Colonic mucosa (tissue), 4 donors: ENCODE measurements at regions not wholly inside any gene's neighbourhood (a gene's known extent, or its start where the extent isn't known, plus 50 kb on each side); places are given as distances from the start of the nearest gene placed in this dataset.

Experiments
- DNase-seq: peaks from one replicate; pipeline ENCODE4 v3.0.0-alpha.2; 2020
- H3K27ac ChIP-seq: fragments of 200-600 bp; one replicate; pipeline ENCODE4 v1.8.0; 2021
- H3K27me3 ChIP-seq: fragments of 200-600 bp; one replicate; pipeline ENCODE4 v1.8.0; 2021
- H3K36me3 ChIP-seq: fragments of 200-600 bp; one replicate; pipeline ENCODE4 v1.8.0; 2021
- H3K4me1 ChIP-seq: fragments of 200-600 bp; one replicate; pipeline ENCODE4 v1.8.0; 2021; ENCODE audit warnings: mild to moderate bottlenecking
- H3K4me3 ChIP-seq: fragments of 200-600 bp; one replicate; pipeline ENCODE4 v1.8.0; 2021
- H3K9ac ChIP-seq, 2 donors: one replicate each; pipeline ENCODE4 v1.7.0; 2013; ENCODE audit warnings: control low read depth in 2 of 2, low read depth in 2 of 2, low read length in 2 of 2
- H3K9me3 ChIP-seq: fragments of 200-600 bp; one replicate; pipeline ENCODE4 v1.8.0; 2021
- intact Hi-C: fragments of 100-400 bp; cut with DNase I; formaldehyde crosslinking; loops from one replicate; pipeline ENCODE4 v1.14.1; 2022
- TF ChIP-seq, protein P1 (sequence below): fragments of 200-600 bp; IDR thresholded peaks from one replicate; pipeline ENCODE4 v1.8.0; 2022; ENCODE audit warnings: antibody characterized with exemption, mild to moderate bottlenecking
- donor health status: healthy.
- donor health status: DM: no; HTN: no; CAD: no.
- donor health status: DM: no; HTN: no; CAD: no.

DNA sequence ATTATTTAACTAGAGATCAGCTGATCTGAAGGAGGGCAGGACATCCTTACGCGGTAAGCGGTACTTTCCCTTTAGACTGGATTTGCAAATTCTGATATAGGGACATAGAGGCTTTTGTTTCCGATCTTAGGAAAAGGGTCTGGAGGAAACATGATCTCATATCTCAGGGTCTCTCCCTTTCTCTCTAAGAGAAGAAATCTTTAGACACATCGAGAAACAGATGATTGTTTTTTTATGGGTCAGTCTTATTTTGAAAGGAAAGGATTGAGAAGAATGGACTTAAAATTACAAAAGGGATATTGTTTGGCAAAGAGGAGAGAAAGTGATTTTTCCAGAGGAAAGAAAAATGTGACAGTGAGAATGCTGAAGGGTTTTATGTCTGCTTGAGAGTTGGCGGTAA is 83.9 kb upstream of the OGFRL1 start:
- no peaks in the 10 kb centered on the region for H3K36me3 ChIP-seq
- H3K27ac ChIP-seq, result no peak overlapping the region
- no peak overlapping the region for H3K4me3 ChIP-seq
- no peaks in the 10 kb centered on the region for H3K9me3 ChIP-seq
- no peak overlapping the region for H3K9ac ChIP-seq
- no peaks in the 10 kb centered on the region for H3K4me1 ChIP-seq
- intact Hi-C loops, result no loop called here
- TF ChIP-seq, protein P1, sequence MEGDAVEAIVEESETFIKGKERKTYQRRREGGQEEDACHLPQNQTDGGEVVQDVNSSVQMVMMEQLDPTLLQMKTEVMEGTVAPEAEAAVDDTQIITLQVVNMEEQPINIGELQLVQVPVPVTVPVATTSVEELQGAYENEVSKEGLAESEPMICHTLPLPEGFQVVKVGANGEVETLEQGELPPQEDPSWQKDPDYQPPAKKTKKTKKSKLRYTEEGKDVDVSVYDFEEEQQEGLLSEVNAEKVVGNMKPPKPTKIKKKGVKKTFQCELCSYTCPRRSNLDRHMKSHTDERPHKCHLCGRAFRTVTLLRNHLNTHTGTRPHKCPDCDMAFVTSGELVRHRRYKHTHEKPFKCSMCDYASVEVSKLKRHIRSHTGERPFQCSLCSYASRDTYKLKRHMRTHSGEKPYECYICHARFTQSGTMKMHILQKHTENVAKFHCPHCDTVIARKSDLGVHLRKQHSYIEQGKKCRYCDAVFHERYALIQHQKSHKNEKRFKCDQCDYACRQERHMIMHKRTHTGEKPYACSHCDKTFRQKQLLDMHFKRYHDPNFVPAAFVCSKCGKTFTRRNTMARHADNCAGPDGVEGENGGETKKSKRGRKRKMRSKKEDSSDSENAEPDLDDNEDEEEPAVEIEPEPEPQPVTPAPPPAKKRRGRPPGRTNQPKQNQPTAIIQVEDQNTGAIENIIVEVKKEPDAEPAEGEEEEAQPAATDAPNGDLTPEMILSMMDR, result no peak
- H3K27me3 ChIP-seq, result no peaks in the 10 kb centered on the region
- no peak for DNase-seq

DNA sequence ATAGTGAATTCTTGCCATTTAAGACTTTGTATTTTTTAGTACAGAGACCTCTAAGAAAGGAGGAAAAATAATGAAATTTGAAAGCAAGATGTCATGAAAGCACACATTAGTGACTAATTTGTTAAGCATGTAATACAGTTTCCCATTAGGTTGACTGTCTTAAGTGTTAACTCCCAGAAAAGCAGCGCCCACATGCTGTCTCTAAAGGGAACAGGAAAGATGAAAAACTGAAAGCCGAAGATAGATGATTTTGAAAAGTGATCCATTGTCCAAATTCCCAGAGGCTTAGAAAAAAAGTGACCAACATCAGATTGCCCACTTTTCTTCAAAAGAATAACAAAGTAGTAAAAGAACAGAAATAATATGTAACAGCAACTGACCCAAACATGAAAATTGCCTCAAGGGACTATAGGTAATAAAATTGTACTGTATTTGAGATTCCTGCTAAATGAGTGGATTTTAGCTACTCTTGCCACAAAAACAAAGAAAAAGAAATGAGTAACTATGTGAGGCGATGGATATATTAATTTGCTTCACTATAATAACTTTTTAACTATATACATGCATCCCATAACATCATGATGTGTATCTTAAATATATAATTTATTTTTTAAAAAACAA is 83.2 kb upstream of the OGFRL1 start:
- intact Hi-C loops, result no loop called here
- DNase-seq, result no peak
- Histone ChIP-seq H3K4me3 (no peak overlapping the region), H3K27me3 (no peaks in the 10 kb centered on the region), H3K36me3 (no peaks in the 10 kb centered on the region), H3K27ac (no peak overlapping the region), H3K4me1 (no peaks in the 10 kb centered on the region), H3K9me3 (no peaks in the 10 kb centered on the region), H3K9ac (no peak overlapping the region)
- TF ChIP-seq, protein P1, result no peak

DNA sequence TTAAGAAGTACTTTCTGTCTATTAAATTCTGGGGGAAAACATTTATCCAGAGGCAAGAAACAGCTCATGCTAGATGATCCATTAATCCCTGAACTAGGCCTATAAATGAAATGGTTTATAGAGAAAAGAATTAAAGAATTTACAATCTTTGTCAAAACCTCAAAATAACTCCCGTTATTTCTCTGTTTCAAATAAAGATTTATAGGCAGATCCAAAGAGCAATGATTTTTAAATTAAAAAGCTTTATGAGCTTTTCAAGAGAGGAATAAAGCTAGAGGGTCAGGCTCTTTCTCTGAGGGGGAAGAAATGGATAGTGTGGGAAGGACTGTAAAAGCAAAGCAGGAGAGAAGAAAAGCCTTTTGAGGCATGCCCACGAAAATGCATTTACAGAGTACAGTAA is 82.5 kb upstream of the OGFRL1 start:
- H3K9ac ChIP-seq, result no peak overlapping the region
- no peaks in the 10 kb centered on the region for H3K9me3 ChIP-seq
- H3K27ac ChIP-seq, result no peak overlapping the region
- no peaks in the 10 kb centered on the region for H3K27me3 ChIP-seq
- H3K4me3 ChIP-seq, result no peak overlapping the region
- TF ChIP-seq, protein P1, result no peak
- no peaks in the 10 kb centered on the region for H3K4me1 ChIP-seq
- no peak for DNase-seq
- intact Hi-C loops, result no loop called here
- H3K36me3 ChIP-seq, result no peaks in the 10 kb centered on the region

DNA sequence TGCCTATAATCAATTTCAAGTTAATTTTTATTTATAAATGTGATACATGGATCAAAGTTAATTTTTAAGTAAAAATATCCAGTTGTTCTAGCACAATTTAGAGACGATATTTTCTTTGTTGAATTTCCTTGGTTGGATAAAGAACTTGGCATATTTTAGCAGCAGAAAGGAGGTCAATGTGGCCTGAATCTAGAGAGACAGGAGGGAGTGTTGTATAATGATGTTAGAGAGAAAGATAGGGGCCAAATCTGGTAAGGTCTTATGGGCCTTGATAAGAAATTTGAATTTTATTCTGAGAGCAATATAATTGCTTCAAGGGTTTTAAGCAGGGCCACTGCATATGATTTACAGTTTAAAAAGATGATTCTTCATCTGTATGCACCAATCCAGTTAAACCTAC is 79.4 kb upstream of the OGFRL1 start:
- intact Hi-C loops, result no loop called here
- Histone ChIP-seq H3K36me3 (no peaks in the 10 kb centered on the region), H3K9ac (no peak overlapping the region), H3K4me3 (no peak overlapping the region), H3K27me3 (no peaks in the 10 kb centered on the region), H3K9me3 (no peaks in the 10 kb centered on the region), H3K27ac (no peak overlapping the region), H3K4me1 (no peaks in the 10 kb centered on the region)
- TF ChIP-seq, protein P1, result no peak
- DNase-seq, result no peak

DNA sequence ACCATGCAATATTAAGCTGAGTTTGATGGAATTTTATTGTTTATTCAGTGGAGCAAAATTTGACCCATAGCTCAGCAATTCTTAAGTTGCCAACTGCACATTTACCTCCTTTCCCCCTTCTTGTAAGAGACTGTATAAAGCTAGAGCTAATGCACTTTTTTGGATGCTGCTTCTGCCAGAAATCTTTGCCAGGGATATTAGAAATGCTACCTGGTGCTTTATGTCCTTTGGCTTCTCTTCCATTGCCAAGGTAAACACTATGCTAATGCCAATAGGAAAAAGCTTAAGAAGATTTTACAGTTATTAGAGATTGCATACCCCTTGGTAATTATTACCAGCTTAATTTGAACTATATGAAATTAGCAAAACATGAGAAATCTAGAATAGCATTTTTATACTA is 79.0 kb upstream of the OGFRL1 start:
- no peaks in the 10 kb centered on the region for H3K27me3 ChIP-seq
- no peaks in the 10 kb centered on the region for H3K36me3 ChIP-seq
- H3K27ac ChIP-seq, result no peak overlapping the region
- DNase-seq, result no peak
- no peaks in the 10 kb centered on the region for H3K4me1 ChIP-seq
- H3K9me3 ChIP-seq, result no peaks in the 10 kb centered on the region
- H3K4me3 ChIP-seq, result no peak overlapping the region
- H3K9ac ChIP-seq, result no peak overlapping the region
- TF ChIP-seq, protein P1, result no peak
- intact Hi-C loops, result no loop called here
